Epithelial cell of esophagus (primary cell): ENCODE measurements at regions not wholly inside any gene's neighbourhood (a gene's known extent, or its start where the extent isn't known, plus 50 kb on each side); places are given as distances from the start of the nearest gene placed in this dataset.

Experiments used
- DNase-seq: peaks from one replicate; pipeline ENCODE4 v3.0.0; 2010; ENCODE audit warnings: low read depth
- H3K4me3 ChIP-seq: 2 replicates; pipeline ENCODE4 v1.5.1; 2011; ENCODE audit warnings: mild to moderate bottlenecking, low read length, control low read depth
- CTCF ChIP-seq: IDR thresholded peaks from 2 replicates; pipeline ENCODE4 v1.5.1; 2011; ENCODE audit warnings: low read depth, mild to moderate bottlenecking, low read length, control low read depth, inconsistent platforms; ENCODE audit not compliant: insufficient read depth; ENCODE audit errors: missing control alignments

GRCh38 chr3:87625876-87626275 is 349.5 kb upstream of the POU1F1 start:
- no peak for DNase-seq
- no peak overlapping the region for H3K4me3 ChIP-seq
- TF ChIP-seq CTCF = no peak

GRCh38 chr3:87624860-87625259 is 348.5 kb upstream of the POU1F1 start:
- DNase-seq = no peak
- H3K4me3 ChIP-seq = no peak overlapping the region
- no peak for TF ChIP-seq CTCF

- DNase-seq = no peak
- TF ChIP-seq CTCF = no peak
- H3K4me3 ChIP-seq = no peak overlapping the region
These were observed 345.3 kb upstream of the POU1F1 start for GRCh38 chr3:87621667-87622066.

- no peak for DNase-seq
- TF ChIP-seq CTCF = no peak
- H3K4me3 ChIP-seq = no peak overlapping the region
These were observed 339.1 kb upstream of the POU1F1 start for GRCh38 chr3:87615506-87615905.

GRCh38 chr3:87614998-87615397 is 338.6 kb upstream of the POU1F1 start:
- DNase-seq = no peak
- no peak for TF ChIP-seq CTCF
- H3K4me3 ChIP-seq = no peak overlapping the region

GRCh38 chr3:87607234-87607633 is 330.9 kb upstream of the POU1F1 start:
- no peak for TF ChIP-seq CTCF
- DNase-seq = no peak
- H3K4me3 ChIP-seq = no peak overlapping the region

GRCh38 chr3:87595798-87596197 is 319.4 kb upstream of the POU1F1 start:
- no peak for DNase-seq
- no peak overlapping the region for H3K4me3 ChIP-seq
- no peak for TF ChIP-seq CTCF
